Glutamatergic neuron (in vitro differentiated cells): ENCODE measurements at regions not wholly inside any gene's neighbourhood (a gene's known extent, or its start where the extent isn't known, plus 50 kb on each side); places are given as distances from the start of the nearest gene placed in this dataset.
"Not testable (repeated sequence)": the region's sequence is repeated elsewhere in the genome, so short reads cannot be mapped to it uniquely, and the experiment has no call there.

Source experiments
- DNase-seq: peaks from one replicate; pipeline ENCODE4 v3.0.0; 2022
- H3K27ac Mint-ChIP-seq: one replicate; pipeline ENCODE4 v1.8.0; 2020; ENCODE audit warnings: mild to moderate bottlenecking, mixed read lengths, inconsistent platforms; ENCODE audit not compliant: unreplicated experiment
- H3K27me3 Mint-ChIP-seq: one replicate; pipeline ENCODE4 v1.8.0; 2020; ENCODE audit warnings: mild to moderate bottlenecking, moderate library complexity, mixed read lengths, inconsistent platforms; ENCODE audit not compliant: unreplicated experiment
- H3K36me3 Mint-ChIP-seq: one replicate; pipeline ENCODE4 v1.8.0; 2020; ENCODE audit warnings: mild to moderate bottlenecking, mixed read lengths, inconsistent platforms; ENCODE audit not compliant: unreplicated experiment
- H3K4me1 Mint-ChIP-seq: one replicate; pipeline ENCODE4 v1.8.0; 2020; ENCODE audit warnings: mild to moderate bottlenecking, low read depth, mixed read lengths, inconsistent platforms; ENCODE audit not compliant: unreplicated experiment
- H3K4me3 Mint-ChIP-seq: one replicate; pipeline ENCODE4 v1.8.0; 2020; ENCODE audit warnings: mild to moderate bottlenecking, mixed read lengths, inconsistent platforms; ENCODE audit not compliant: unreplicated experiment
- H3K9me3 Mint-ChIP-seq: one replicate; pipeline ENCODE4 v1.8.0; 2020; ENCODE audit warnings: mild to moderate bottlenecking, moderate library complexity, mixed read lengths, inconsistent platforms; ENCODE audit not compliant: unreplicated experiment
- TF ChIP-seq, protein P1 (sequence below): fragments of 200-600 bp; sonication (generic); IDR thresholded peaks from one replicate; pipeline ENCODE4 v1.5.0; 2021; ENCODE audit not compliant: partially characterized antibody, unreplicated experiment

GRCh38 chr20:47849596-47849995 lies 64.3 kb upstream of the SULF2 start:
- DNase-seq: no peak
- Mint-ChIP-seq H3K4me1 (peaks cover 31% of the 10 kb centered on the region), H3K4me3 (no peak overlapping the region), H3K27ac (peak overlapping the region; percentile 43), H3K9me3 (peaks cover 16% of the 10 kb centered on the region), H3K36me3 (peaks cover 16% of the 10 kb centered on the region), H3K27me3 (peaks cover 19% of the 10 kb centered on the region)
- TF ChIP-seq, protein P1, sequence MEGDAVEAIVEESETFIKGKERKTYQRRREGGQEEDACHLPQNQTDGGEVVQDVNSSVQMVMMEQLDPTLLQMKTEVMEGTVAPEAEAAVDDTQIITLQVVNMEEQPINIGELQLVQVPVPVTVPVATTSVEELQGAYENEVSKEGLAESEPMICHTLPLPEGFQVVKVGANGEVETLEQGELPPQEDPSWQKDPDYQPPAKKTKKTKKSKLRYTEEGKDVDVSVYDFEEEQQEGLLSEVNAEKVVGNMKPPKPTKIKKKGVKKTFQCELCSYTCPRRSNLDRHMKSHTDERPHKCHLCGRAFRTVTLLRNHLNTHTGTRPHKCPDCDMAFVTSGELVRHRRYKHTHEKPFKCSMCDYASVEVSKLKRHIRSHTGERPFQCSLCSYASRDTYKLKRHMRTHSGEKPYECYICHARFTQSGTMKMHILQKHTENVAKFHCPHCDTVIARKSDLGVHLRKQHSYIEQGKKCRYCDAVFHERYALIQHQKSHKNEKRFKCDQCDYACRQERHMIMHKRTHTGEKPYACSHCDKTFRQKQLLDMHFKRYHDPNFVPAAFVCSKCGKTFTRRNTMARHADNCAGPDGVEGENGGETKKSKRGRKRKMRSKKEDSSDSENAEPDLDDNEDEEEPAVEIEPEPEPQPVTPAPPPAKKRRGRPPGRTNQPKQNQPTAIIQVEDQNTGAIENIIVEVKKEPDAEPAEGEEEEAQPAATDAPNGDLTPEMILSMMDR: no peak

GRCh38 chr20:47849006-47849405 lies 63.7 kb upstream of the SULF2 start:
- DNase-seq: no peak
- peaks cover 33% of the 10 kb centered on the region for H3K4me1 Mint-ChIP-seq
- H3K9me3 Mint-ChIP-seq: peaks cover 14% of the 10 kb centered on the region
- H3K27ac Mint-ChIP-seq: peak overlapping the region; percentile 1
- H3K27me3 Mint-ChIP-seq: peaks cover 18% of the 10 kb centered on the region
- H3K36me3 Mint-ChIP-seq: peaks cover 16% of the 10 kb centered on the region
- TF ChIP-seq, protein P1: no peak
- H3K4me3 Mint-ChIP-seq: no peak overlapping the region

GRCh38 chr20:47848534-47848933 lies 63.3 kb upstream of the SULF2 start:
- DNase-seq, H3K4me3 Mint-ChIP-seq: not testable (repeated sequence)
- H3K36me3 Mint-ChIP-seq: peaks cover 16% of the 10 kb centered on the region
- peaks cover 18% of the 10 kb centered on the region for H3K27me3 Mint-ChIP-seq
- H3K9me3 Mint-ChIP-seq: peaks cover 14% of the 10 kb centered on the region
- peaks cover 33% of the 10 kb centered on the region for H3K4me1 Mint-ChIP-seq
- peak overlapping the region; percentile 39 for H3K27ac Mint-ChIP-seq

DNA sequence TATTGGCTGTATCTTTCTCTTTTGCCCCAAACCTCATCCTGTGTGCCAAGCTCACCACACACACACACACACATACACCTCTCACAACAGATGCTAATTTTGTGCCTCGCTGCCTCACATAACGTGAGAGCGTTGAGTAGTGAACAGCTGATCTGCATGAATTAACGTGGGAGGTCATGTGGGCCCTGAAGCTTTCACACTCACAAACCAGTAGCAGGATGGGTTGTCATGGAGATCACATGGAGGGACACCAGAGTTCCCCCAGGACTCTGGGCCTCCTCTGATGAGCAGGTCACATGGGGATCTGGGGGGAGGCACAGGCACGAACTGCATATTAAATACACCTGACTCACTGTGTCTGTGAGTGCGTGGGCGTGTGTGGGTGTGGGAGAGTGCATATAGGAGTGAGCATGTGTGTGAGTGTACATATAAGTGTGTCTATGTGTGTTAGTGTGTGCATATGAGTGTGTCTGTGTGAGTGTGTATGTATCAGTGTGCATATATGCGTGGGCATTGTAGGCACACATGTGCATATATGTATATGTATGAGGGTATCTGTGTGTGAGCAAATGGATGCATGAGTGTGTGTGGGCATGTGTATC lies 62.7 kb upstream of the SULF2 start:
- Mint-ChIP-seq H3K4me3 (peak overlapping the region; percentile 21), H3K27ac (peak overlapping the region; percentile 39), H3K36me3 (peaks cover 14% of the 10 kb centered on the region), H3K9me3 (peaks cover 14% of the 10 kb centered on the region), H3K27me3 (peaks cover 20% of the 10 kb centered on the region), H3K4me1 (peaks cover 35% of the 10 kb centered on the region)
- peak; percentile 23 for DNase-seq
- TF ChIP-seq, protein P1: no peak

GRCh38 chr20:47847220-47847619 lies 61.9 kb upstream of the SULF2 start:
- not testable (repeated sequence) for H3K36me3 Mint-ChIP-seq, H3K4me3 Mint-ChIP-seq, H3K9me3 Mint-ChIP-seq, DNase-seq
- Mint-ChIP-seq H3K4me1 (peaks cover 35% of the 10 kb centered on the region), H3K27me3 (peaks cover 15% of the 10 kb centered on the region), H3K27ac (peak overlapping the region; percentile 39)

GRCh38 chr20:47846651-47847050 lies 61.4 kb upstream of the SULF2 start:
- H3K27ac Mint-ChIP-seq, H3K9me3 Mint-ChIP-seq, DNase-seq, H3K4me3 Mint-ChIP-seq, H3K36me3 Mint-ChIP-seq: not testable (repeated sequence)
- Mint-ChIP-seq H3K4me1 (peaks cover 35% of the 10 kb centered on the region), H3K27me3 (peaks cover 10% of the 10 kb centered on the region)

DNA sequence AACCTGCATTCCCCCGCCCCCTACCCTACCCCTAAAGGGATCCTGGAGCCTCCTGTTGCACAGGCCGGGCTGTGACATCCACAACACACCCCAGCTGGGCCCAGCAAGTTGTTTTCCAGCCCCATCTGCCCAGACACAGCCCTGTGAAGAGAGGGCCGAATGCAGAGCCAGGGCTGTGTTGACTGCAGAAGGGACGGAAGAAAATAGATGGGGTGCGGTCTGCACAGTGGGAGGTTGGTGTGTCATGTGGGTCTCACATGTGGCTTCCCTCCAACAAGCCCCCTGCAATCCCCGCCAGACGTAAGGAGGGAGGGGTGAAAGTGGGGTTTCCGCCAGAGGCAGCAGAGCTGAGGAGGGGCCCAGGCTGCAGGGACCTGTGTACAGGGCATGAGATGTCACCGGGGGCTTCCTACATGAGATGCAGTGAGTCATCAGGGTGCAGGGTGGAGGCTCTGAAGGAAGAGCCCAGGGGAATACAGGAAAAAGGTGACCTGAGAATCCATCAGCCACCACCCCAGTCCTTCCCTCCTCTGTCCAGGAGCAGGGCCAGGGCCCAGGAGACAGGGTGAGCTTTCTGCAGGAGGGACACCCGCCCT lies 60.2 kb upstream of the SULF2 start:
- not testable (repeated sequence) for H3K36me3 Mint-ChIP-seq, H3K27me3 Mint-ChIP-seq, H3K4me3 Mint-ChIP-seq, H3K9me3 Mint-ChIP-seq
- DNase-seq: peak; percentile 34
- Mint-ChIP-seq H3K4me1 (peaks cover 35% of the 10 kb centered on the region), H3K27ac (peak overlapping the region; percentile 33)

- not testable (repeated sequence) for DNase-seq, H3K36me3 Mint-ChIP-seq, H3K9me3 Mint-ChIP-seq, H3K27me3 Mint-ChIP-seq, H3K4me3 Mint-ChIP-seq, H3K27ac Mint-ChIP-seq
- peaks cover 35% of the 10 kb centered on the region for H3K4me1 Mint-ChIP-seq
Measured at GRCh38 chr20:47844568-47844906, 59.3 kb upstream of the SULF2 start.
